GM12878 (cell line): ENCODE measurements at regions not wholly inside any gene's neighbourhood (a gene's known extent, or its start where the extent isn't known, plus 50 kb on each side); places are given as distances from the start of the nearest gene placed in this dataset.

ENCODE experiments used
- ATAC-seq: fragments of 200-7000 bp; cut with Tn5 transposase; 3 replicates; pipeline ENCODE4 v1.9.1; 2020; ENCODE audit warnings: mild to moderate bottlenecking, moderate library complexity
- BruUV-seq: library from RNA; stranded (reverse); fragments of 400-500 nt; replicated peaks from 2 replicates; lab custom pipeline; 2021; lab: Mats Ljungman, UMichigan
- CTCF ChIA-PET: fragments of 300-600 bp; sonication (Branson Sonifier 250); formaldehyde crosslinking; extraction: SDS; loops from one replicate; lab custom pipeline; 2021; ENCODE audit warnings: inconsistent platforms; lab: Yijun Ruan, JAX
- POLR2A ChIA-PET: fragments of 350-600 bp; formaldehyde crosslinking; extraction: SDS; loops from one replicate; lab custom pipeline; 2021; ENCODE audit warnings: inconsistent platforms; lab: Charles Lee
- RAD21 ChIA-PET: fragments of 300-600 bp; sonication (Branson Sonifier 250); formaldehyde crosslinking; loops from one replicate; lab custom pipeline; 2023; ENCODE audit warnings: antibody characterized with exemption; ENCODE audit not compliant: unreplicated experiment; lab: Charles Lee
- SMC1A ChIA-PET: fragments of 300-600 bp; sonication (Branson Sonifier 250); formaldehyde crosslinking; loops from one replicate; lab custom pipeline; 2023; ENCODE audit not compliant: unreplicated experiment, uncharacterized antibody; lab: Charles Lee
- DNase-seq: peaks from one replicate; pipeline ENCODE4 v3.0.0-alpha.2; 2011; ENCODE audit warnings: low read depth, low spot score
- FAIRE-seq: peaks from 3 replicates; lab custom pipeline; 2011; peaks lifted over from hg19 to GRCh38; lab: Jason Lieb, UNC
- H2AFZ ChIP-seq: 2 replicates; pipeline ENCODE4 v1.6.0; 2011; ENCODE audit warnings: low read depth, low read length, control low read depth; ENCODE audit not compliant: control insufficient read depth
- H3K27ac ChIP-seq: 2 replicates; pipeline ENCODE4 v1.5.1; 2011; ENCODE audit warnings: control low read depth; ENCODE audit not compliant: control insufficient read depth, insufficient read depth
- H3K27me3 ChIP-seq, 2 experiments: replicated peaks in 1 of 2; 2 replicates each; pipeline versions ENCODE4 v1.6.0 to v1.6.1; 2011; ENCODE audit warnings: low read length in 1 of 2; ENCODE audit not compliant: control insufficient read depth in 2 of 2, insufficient read depth in 2 of 2
- H3K36me3 ChIP-seq, 2 experiments: 2 replicates each; pipeline ENCODE4 v1.5.1; 2011; ENCODE audit warnings: low read length in 1 of 2; ENCODE audit not compliant: control insufficient read depth in 2 of 2, insufficient read depth in 2 of 2
- H3K4me1 ChIP-seq: 2 replicates; pipeline ENCODE4 v1.6.1; 2011; ENCODE audit warnings: mild to moderate bottlenecking, low read length, moderate library complexity, mixed read lengths; ENCODE audit not compliant: control insufficient read depth, insufficient read depth
- H3K4me2 ChIP-seq: 2 replicates; pipeline ENCODE4 v1.6.0; 2011; ENCODE audit warnings: control low read depth; ENCODE audit not compliant: control insufficient read depth, insufficient read depth
- H3K4me3 ChIP-seq: fragments of 200-600 bp; sonication (generic); 2 replicates; pipeline ENCODE4 v1.5.1; 2016
- H3K79me2 ChIP-seq: 2 replicates; pipeline ENCODE4 v1.6.0; 2011; ENCODE audit warnings: low read length; ENCODE audit not compliant: control insufficient read depth, insufficient read depth
- H3K9ac ChIP-seq: 2 replicates; pipeline ENCODE4 v1.8.0; 2011; ENCODE audit warnings: low read length, control low read depth, mixed read lengths; ENCODE audit not compliant: control insufficient read depth, insufficient read depth
- H3K9me3 ChIP-seq: replicated peaks from 3 replicates; pipeline ENCODE4 v1.5.1; 2011; ENCODE audit warnings: mild to moderate bottlenecking, low read length; ENCODE audit not compliant: control insufficient read depth, insufficient read depth
- H4K20me1 ChIP-seq: 2 replicates; pipeline ENCODE4 v1.6.0; 2011; ENCODE audit not compliant: control insufficient read depth, insufficient read depth
- CBFB ChIP-seq: IDR thresholded peaks from 2 replicates; pipeline ENCODE4 v1.6.1; 2016; ENCODE audit warnings: antibody characterized with exemption, low read depth
- CTCF ChIP-seq, 3 experiments: IDR thresholded peaks in 2 of 3; conservative IDR thresholded peaks in 1 of 3; 2 replicates each; pipeline ENCODE4 v1.5.1; 2011; ENCODE audit warnings: low read depth in 3 of 3, low read length in 3 of 3, mild to moderate bottlenecking in 3 of 3, control low read depth in 2 of 3, moderate library complexity in 2 of 3, inconsistent platforms in 1 of 3, mixed read lengths in 1 of 3; ENCODE audit not compliant: control insufficient read depth in 2 of 3, insufficient read depth in 1 of 3; ENCODE audit errors: extremely low read depth in 1 of 3
- WGBS: methylation state at CpG from one replicate; pipeline ENCODE4 v1.1.6; 2016; ENCODE audit warnings: low lambda C conversion rate; ENCODE audit not compliant: insufficient replicate concordance, insufficient coverage; ENCODE audit errors: missing lambda C conversion rate; 5-methylcytosine and 5-hydroxymethylcytosine counted together
- in situ Hi-C: fragments of 300-500 bp; cut with MboI; formaldehyde crosslinking; loops from 9 replicates; pipeline ENCODE4 v1.14.3; 2018; ENCODE audit warnings: mixed read lengths
- intact Hi-C: fragments of 100-400 bp; cut with micrococcal nuclease; formaldehyde crosslinking; loops from one replicate; pipeline ENCODE4 v1.14.2; 2022; ENCODE audit not compliant: unreplicated experiment

- ChIA-PET RAD21 (interaction anchor here (0.9 to 1.5 kb wide), 3 partner anchors 13 to 307 kb away, joined by 3 to 4 read pairs (median 4); no protein-coding TSS in a partner anchor), SMC1A (interaction anchor here (1.3 to 1.5 kb wide), 2 partner anchors 297 to 298 kb away, joined by 4 to 6 read pairs; no protein-coding TSS in a partner anchor), POLR2A (no interaction called here), CTCF (interaction anchor here (0.7 to 1.9 kb wide), 6 partner anchors 10 to 431 kb away, joined by 3 to 10 read pairs (median 6); no protein-coding TSS in a partner anchor)
- no peak for DNase-seq
- no peaks in the 10 kb centered on the region for H4K20me1 ChIP-seq
- no peaks in the 10 kb centered on the region for H3K9me3 ChIP-seq
- no peak overlapping the region for H2AFZ ChIP-seq
- TF ChIP-seq CTCF (IDR thresholded peaks at IDR 0.05 in 2 of 3, conservative IDR thresholded peaks at IDR 0.05 in 1 of 3; ENCODE audit: control insufficient read depth in 2 of 3, extremely low read depth in 1 of 3, insufficient read depth in 1 of 3, low read depth in 3 of 3, low read length in 3 of 3) (peak; percentile 14 to 35 (median 32); a peak in 4 of 6 replicates), CBFB (no peak)
- ATAC-seq = peak; percentile 58
- H3K9ac ChIP-seq = no peak overlapping the region
- 0% methylated on average over 1 of the region's 1 CpG for WGBS
- in situ Hi-C loops = no loop called here
- no peak for FAIRE-seq
- no TSS peak for BruUV-seq
- intact Hi-C loops = no loop called here
- H3K4me3 ChIP-seq = no peak overlapping the region
- no peaks in the 10 kb centered on the region; a peak in 1 of 4 replicates for H3K27me3 ChIP-seq
- no peaks in the 10 kb centered on the region for H3K4me1 ChIP-seq
- no peak overlapping the region for H3K27ac ChIP-seq
- H3K36me3 ChIP-seq = no peaks in the 10 kb centered on the region
- H3K4me2 ChIP-seq = no peak overlapping the region
- no peaks in the 10 kb centered on the region for H3K79me2 ChIP-seq
Measured at GRCh38 chr11:93248602-93249001, 50.8 kb upstream of the SLC36A4 start.
